ENCODE measurements at regions not wholly inside any gene's neighbourhood (a gene's known extent, or its start where the extent isn't known, plus 50 kb on each side); places are given as distances from the start of the nearest gene placed in this dataset.

DNA sequence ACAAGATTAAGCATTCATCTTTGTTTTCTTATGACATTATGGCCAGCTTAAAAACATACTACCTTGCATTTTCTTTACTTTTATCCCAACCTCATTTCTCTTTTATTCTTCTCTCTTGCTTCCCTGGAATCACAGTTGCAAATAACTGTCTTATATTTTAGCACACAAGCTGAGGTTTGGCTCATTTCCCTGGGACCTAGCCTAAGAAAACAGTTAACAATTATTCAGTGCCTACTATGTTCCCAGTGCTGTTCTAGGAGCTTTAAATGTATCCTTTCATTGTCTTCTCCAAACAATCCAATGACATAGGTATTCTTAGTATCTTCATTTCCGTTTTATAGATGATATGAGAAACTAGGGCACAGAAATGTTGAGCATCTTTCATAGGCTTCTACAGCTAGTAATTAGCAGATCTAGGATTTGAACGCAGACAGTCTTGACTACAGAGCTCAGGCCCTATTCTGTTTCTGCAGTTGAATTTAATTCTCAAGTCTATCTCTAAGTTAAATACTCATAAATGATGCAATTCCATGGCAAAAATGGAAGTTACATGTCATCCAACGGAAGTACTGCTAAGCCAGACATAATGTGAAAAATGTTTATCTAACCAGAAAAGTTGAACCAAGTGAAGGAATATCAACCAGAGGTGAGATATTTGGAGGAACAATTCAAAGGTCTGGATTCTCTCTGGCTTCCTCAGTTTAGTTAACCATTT, 52.3 kb upstream of the MTAP start:
- TF ChIP-seq, protein P1, sequence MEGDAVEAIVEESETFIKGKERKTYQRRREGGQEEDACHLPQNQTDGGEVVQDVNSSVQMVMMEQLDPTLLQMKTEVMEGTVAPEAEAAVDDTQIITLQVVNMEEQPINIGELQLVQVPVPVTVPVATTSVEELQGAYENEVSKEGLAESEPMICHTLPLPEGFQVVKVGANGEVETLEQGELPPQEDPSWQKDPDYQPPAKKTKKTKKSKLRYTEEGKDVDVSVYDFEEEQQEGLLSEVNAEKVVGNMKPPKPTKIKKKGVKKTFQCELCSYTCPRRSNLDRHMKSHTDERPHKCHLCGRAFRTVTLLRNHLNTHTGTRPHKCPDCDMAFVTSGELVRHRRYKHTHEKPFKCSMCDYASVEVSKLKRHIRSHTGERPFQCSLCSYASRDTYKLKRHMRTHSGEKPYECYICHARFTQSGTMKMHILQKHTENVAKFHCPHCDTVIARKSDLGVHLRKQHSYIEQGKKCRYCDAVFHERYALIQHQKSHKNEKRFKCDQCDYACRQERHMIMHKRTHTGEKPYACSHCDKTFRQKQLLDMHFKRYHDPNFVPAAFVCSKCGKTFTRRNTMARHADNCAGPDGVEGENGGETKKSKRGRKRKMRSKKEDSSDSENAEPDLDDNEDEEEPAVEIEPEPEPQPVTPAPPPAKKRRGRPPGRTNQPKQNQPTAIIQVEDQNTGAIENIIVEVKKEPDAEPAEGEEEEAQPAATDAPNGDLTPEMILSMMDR (IDR thresholded peaks at IDR 0.05), result no peak
- no peak for TF ChIP-seq POLR2A (IDR thresholded peaks at IDR 0.05)
